ENCODE measurements at regions not wholly inside any gene's neighbourhood (a gene's known extent, or its start where the extent isn't known, plus 50 kb on each side); places are given as distances from the start of the nearest gene placed in this dataset.

GRCh38 chr4:79514621-79515329, 106.7 kb upstream of the GK2 start:
- H3K27ac ChIP-seq, result no peak overlapping the region
- no peak for DNase-seq
- H3K36me3 ChIP-seq (replicated peaks in 1 of 2; ENCODE audit: insufficient read depth in 1 of 2, low read depth in 2 of 2), result no peaks in the 10 kb centered on the region
- intact Hi-C loops (cut with DNase I), result no loop called here
- no peaks in the 10 kb centered on the region for H3K4me1 ChIP-seq
- no peak overlapping the region for H3K4me3 ChIP-seq
- 36 to 43% methylated on average over 6 of the region's 6 CpGs for WGBS, 2 donors
- no peak for TF ChIP-seq POLR2A (IDR thresholded peaks at IDR 0.05)
- TF ChIP-seq CTCF (IDR thresholded peaks at IDR 0.05), result no peak
- H3K27me3 ChIP-seq, result no peaks in the 10 kb centered on the region
- H3K9me3 ChIP-seq, result no peaks in the 10 kb centered on the region
- no peak for ATAC-seq

DNA sequence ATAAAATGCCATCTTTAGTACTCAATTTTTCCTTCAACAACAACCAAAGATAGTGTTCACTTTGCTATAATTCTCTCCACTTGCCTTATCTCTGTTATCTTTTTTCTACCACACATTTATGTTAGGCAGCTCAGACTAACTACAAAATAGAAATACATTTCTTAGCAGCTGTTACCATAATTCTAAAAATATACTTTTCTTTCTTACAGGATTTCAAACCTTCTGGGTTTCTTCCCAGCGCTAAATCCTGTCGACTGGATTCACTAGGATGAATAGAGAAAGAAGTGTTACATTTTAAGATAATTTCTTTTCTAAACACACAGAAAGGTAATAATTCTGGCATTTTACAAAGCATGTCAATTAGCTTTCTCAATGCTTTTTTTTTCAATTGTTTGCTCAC, 105.5 kb upstream of the GK2 start:
- Histone ChIP-seq H3K27ac (no peak overlapping the region), H3K4me1 (no peaks in the 10 kb centered on the region), H3K36me3 (replicated peaks in 1 of 2; ENCODE audit: insufficient read depth in 1 of 2, low read depth in 2 of 2) (no peaks in the 10 kb centered on the region), H3K4me3 (no peak overlapping the region), H3K9me3 (no peaks in the 10 kb centered on the region), H3K27me3 (no peaks in the 10 kb centered on the region)
- DNase-seq (no peak), ATAC-seq (no peak)
- 91 to 95% methylated on average over 2 of the region's 2 CpGs for WGBS, 2 donors
- intact Hi-C loops (cut with DNase I), result no loop called here
- TF ChIP-seq CTCF (IDR thresholded peaks at IDR 0.05) (no peak), POLR2A (IDR thresholded peaks at IDR 0.05) (no peak)

GRCh38 chr4:79512363-79512762, 104.3 kb upstream of the GK2 start:
- no peaks in the 10 kb centered on the region for H3K27me3 ChIP-seq
- TF ChIP-seq POLR2A (IDR thresholded peaks at IDR 0.05) (no peak), CTCF (IDR thresholded peaks at IDR 0.05) (no peak)
- ATAC-seq, result no peak
- H3K27ac ChIP-seq, result no peak overlapping the region
- H3K36me3 ChIP-seq (replicated peaks in 1 of 2; ENCODE audit: insufficient read depth in 1 of 2, low read depth in 2 of 2), result no peaks in the 10 kb centered on the region
- H3K4me1 ChIP-seq, result no peaks in the 10 kb centered on the region
- H3K4me3 ChIP-seq, result no peak overlapping the region
- H3K9me3 ChIP-seq, result no peaks in the 10 kb centered on the region
- no peak for DNase-seq
- intact Hi-C loops (cut with DNase I), result no loop called here

- Histone ChIP-seq H3K36me3 (replicated peaks in 1 of 2; ENCODE audit: insufficient read depth in 1 of 2, low read depth in 2 of 2) (no peaks in the 10 kb centered on the region), H3K27ac (no peak overlapping the region), H3K27me3 (no peaks in the 10 kb centered on the region), H3K4me3 (no peak overlapping the region), H3K9me3 (no peaks in the 10 kb centered on the region), H3K4me1 (no peaks in the 10 kb centered on the region)
- ATAC-seq (no peak), DNase-seq (no peak)
- no peak for TF ChIP-seq POLR2A (IDR thresholded peaks at IDR 0.05)
- intact Hi-C loops (cut with DNase I), result no loop called here
Measured at GRCh38 chr4:79502081-79502480, 94.1 kb upstream of the GK2 start.

DNA sequence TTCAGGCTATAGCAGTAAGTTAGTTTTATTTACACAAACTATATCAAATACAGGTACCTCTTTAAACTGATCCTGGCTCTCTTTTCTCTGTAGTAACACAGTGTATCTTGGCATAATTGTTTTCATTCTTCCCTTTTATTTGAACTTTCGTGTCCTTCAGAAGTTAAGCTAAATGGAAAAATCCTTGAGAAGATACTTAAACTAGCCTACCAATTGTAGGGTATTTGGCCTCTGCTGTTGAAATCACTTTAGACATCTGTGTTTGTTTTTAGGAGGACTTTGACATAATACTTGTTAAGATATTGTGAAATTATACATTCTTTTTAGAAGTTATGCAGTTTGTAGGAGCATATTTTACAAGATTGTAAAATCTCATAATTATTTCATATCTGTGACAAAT, 90.3 kb upstream of the GK2 start:
- Histone ChIP-seq H3K9me3 (no peaks in the 10 kb centered on the region), H3K4me3 (no peak overlapping the region), H3K36me3 (replicated peaks in 1 of 2; ENCODE audit: insufficient read depth in 1 of 2, low read depth in 2 of 2) (no peaks in the 10 kb centered on the region), H3K27ac (no peak overlapping the region), H3K4me1 (no peaks in the 10 kb centered on the region), H3K27me3 (no peaks in the 10 kb centered on the region)
- ATAC-seq, result no peak
- TF ChIP-seq CTCF (IDR thresholded peaks at IDR 0.05), result no peak
- WGBS, 2 donors, result 9 to 11% methylated on average over 1 of the region's 1 CpG
- DNase-seq, result no peak
- intact Hi-C loops (cut with DNase I), result no loop called here
